Endothelial cell of umbilical vein (primary cell): ENCODE measurements at regions not wholly inside any gene's neighbourhood (a gene's known extent, or its start where the extent isn't known, plus 50 kb on each side); places are given as distances from the start of the nearest gene placed in this dataset.

Experiments
- BruUV-seq: library from RNA; stranded (reverse); fragments of 400-500 nt; replicated peaks from 2 replicates; lab custom pipeline; 2021; lab: Mats Ljungman, UMichigan
- CTCF ChIA-PET: fragments of 300-600, 350-600 bp; sonication (Branson Sonifier 250); formaldehyde crosslinking; loops from one replicate; lab custom pipeline; 2021; ENCODE audit warnings: antibody characterized with exemption, inconsistent platforms; lab: Charles Lee
- POLR2A ChIA-PET: fragments of 300-600, 350-600 bp; sonication (Branson Sonifier 250); formaldehyde crosslinking; loops from one replicate; lab custom pipeline; 2021; ENCODE audit warnings: antibody characterized with exemption, inconsistent platforms; lab: Charles Lee
- DNase-seq: peaks from one replicate; pipeline ENCODE4 v3.0.0-alpha.2; 2011; ENCODE audit warnings: low read depth, low spot score
- FAIRE-seq: peaks from 2 replicates; lab custom pipeline; 2011; peaks lifted over from hg19 to GRCh38; lab: Jason Lieb, UNC
- H2AFZ ChIP-seq: 2 replicates; pipeline ENCODE4 v1.6.0; 2012; ENCODE audit warnings: low read depth, low read length, control low read depth, inconsistent platforms
- H3K27ac ChIP-seq: 2 replicates; pipeline ENCODE4 v1.5.1; 2011; ENCODE audit warnings: low read depth, mild to moderate bottlenecking, control low read depth, low read length, moderate library complexity; ENCODE audit not compliant: insufficient read depth
- H3K27me3 ChIP-seq, 2 experiments: 2 replicates each; pipeline versions ENCODE4 v1.6.0 to v1.6.1; 2011; ENCODE audit warnings: low read length in 2 of 2, mixed read lengths in 1 of 2; ENCODE audit not compliant: control insufficient read depth in 2 of 2, insufficient read depth in 2 of 2
- H3K36me3 ChIP-seq, 2 experiments: 2 replicates in 1 of 2; 3 replicates in 1 of 2; pipeline ENCODE4 v1.5.1; 2011; ENCODE audit warnings: low read length in 2 of 2, mild to moderate bottlenecking in 1 of 2, moderate library complexity in 1 of 2; ENCODE audit not compliant: control insufficient read depth in 2 of 2, insufficient read depth in 2 of 2; ENCODE audit errors: extremely low read depth in 1 of 2
- H3K4me1 ChIP-seq: 3 replicates; pipeline ENCODE4 v1.5.1; 2011; ENCODE audit warnings: mild to moderate bottlenecking, low read length; ENCODE audit not compliant: control insufficient read depth, insufficient read depth; ENCODE audit errors: extremely low read depth
- H3K4me2 ChIP-seq: 2 replicates; pipeline ENCODE4 v1.6.1; 2011; ENCODE audit warnings: low read length, control low read depth, mixed read lengths; ENCODE audit not compliant: insufficient read depth
- H3K4me3 ChIP-seq, 3 experiments: fragments of 200-600 bp in 1 of 3; sonication (generic), shearing (Covaris generic) in 1 of 3; replicated peaks in 1 of 3; 2 replicates each; pipeline ENCODE4 v1.5.1; 2011 to 2016; ENCODE audit warnings: control low read depth in 3 of 3, low read length in 3 of 3, mild to moderate bottlenecking in 2 of 3, inconsistent platforms in 1 of 3, low read depth in 1 of 3, moderate library complexity in 1 of 3; ENCODE audit not compliant: insufficient read depth in 1 of 3
- H3K79me2 ChIP-seq: 2 replicates; pipeline ENCODE4 v1.6.0; 2012; ENCODE audit warnings: low read length, inconsistent platforms; ENCODE audit not compliant: control insufficient read depth, insufficient read depth
- H3K9ac ChIP-seq: replicated peaks from 2 replicates; pipeline ENCODE3; 2011; ENCODE audit warnings: low read length, control low read depth; ENCODE audit not compliant: insufficient read depth; ENCODE audit errors: extremely low read depth
- H3K9me1 ChIP-seq: replicated peaks from 3 replicates; pipeline ENCODE4 v1.6.0; 2011; ENCODE audit warnings: mild to moderate bottlenecking, low read length; ENCODE audit not compliant: control insufficient read depth, insufficient read depth; ENCODE audit errors: extremely low read depth
- H3K9me3 ChIP-seq: replicated peaks from 2 replicates; pipeline ENCODE4 v1.5.1; 2012; ENCODE audit warnings: low read length, inconsistent platforms; ENCODE audit not compliant: control insufficient read depth, insufficient read depth
- H4K20me1 ChIP-seq: replicated peaks from 2 replicates; pipeline ENCODE3; 2011; ENCODE audit warnings: mild to moderate bottlenecking, low read length; ENCODE audit not compliant: control insufficient read depth, insufficient read depth; ENCODE audit errors: extremely low read depth
- EZH2 ChIP-seq: IDR thresholded peaks from 2 replicates; pipeline ENCODE4 v1.6.1; 2012; ENCODE audit warnings: borderline replicate concordance, low read depth, mild to moderate bottlenecking, moderate library complexity, low read length, inconsistent platforms; ENCODE audit not compliant: severe bottlenecking
- FOS ChIP-seq: IDR thresholded peaks from 2 replicates; pipeline ENCODE4 v1.6.1; 2011; ENCODE audit warnings: mild to moderate bottlenecking, low read length, moderate library complexity, borderline replicate concordance; ENCODE audit not compliant: insufficient read depth
- GATA2 ChIP-seq: IDR thresholded peaks from 2 replicates; pipeline ENCODE4 v1.7.0; 2011; ENCODE audit warnings: low read depth, mild to moderate bottlenecking, moderate library complexity, mixed read lengths, low read length; ENCODE audit not compliant: insufficient read length, insufficient read depth
- JUN ChIP-seq: IDR thresholded peaks from 2 replicates; pipeline ENCODE4 v1.6.1; 2011; ENCODE audit warnings: borderline replicate concordance, low read depth; ENCODE audit not compliant: insufficient read length, insufficient read depth
- MYC ChIP-seq: IDR thresholded peaks from one replicate; pipeline ENCODE4 v1.6.1; 2011; ENCODE audit warnings: mild to moderate bottlenecking, low read depth, low read length
- POLR2A ChIP-seq: IDR thresholded peaks from 2 replicates; pipeline ENCODE4 v1.6.1; 2012; ENCODE audit warnings: low read depth, mild to moderate bottlenecking, control low read depth, low read length
- POLR2AphosphoS5 ChIP-seq: IDR thresholded peaks from 2 replicates; pipeline ENCODE4 v1.6.1; 2012; ENCODE audit warnings: low read depth, mild to moderate bottlenecking, control low read depth, low read length, moderate library complexity; ENCODE audit not compliant: insufficient read depth
- dilution Hi-C: fragments of 300-500 bp; cut with MboI; formaldehyde crosslinking; loops from one replicate; pipeline ENCODE4 v1.15.0; 2019; ENCODE audit warnings: low sequenced_read_pairs; ENCODE audit not compliant: extremely low pct_ligation_motif_present
- intact Hi-C: fragments of 100-400 bp; cut with micrococcal nuclease; formaldehyde crosslinking; loops from one replicate; pipeline ENCODE4 v1.10.0; 2022
- TF ChIP-seq, protein P1 (sequence below): IDR thresholded peaks from 2 replicates; pipeline ENCODE4 v1.6.1; 2011; ENCODE audit not compliant: insufficient read depth, insufficient read length
- TF ChIP-seq, protein P2 (sequence below), 2 donors: IDR thresholded peaks; 1 replicate in 1 of 2; 2 replicates in 1 of 2; pipeline ENCODE4 v1.5.1; 2011; ENCODE audit warnings: low read length in 2 of 2, mild to moderate bottlenecking in 2 of 2, moderate library complexity in 2 of 2, control low read depth in 1 of 2, inconsistent platforms in 1 of 2, low read depth in 1 of 2; ENCODE audit not compliant: insufficient read depth in 1 of 2; ENCODE audit errors: extremely low read depth in 1 of 2

DNA sequence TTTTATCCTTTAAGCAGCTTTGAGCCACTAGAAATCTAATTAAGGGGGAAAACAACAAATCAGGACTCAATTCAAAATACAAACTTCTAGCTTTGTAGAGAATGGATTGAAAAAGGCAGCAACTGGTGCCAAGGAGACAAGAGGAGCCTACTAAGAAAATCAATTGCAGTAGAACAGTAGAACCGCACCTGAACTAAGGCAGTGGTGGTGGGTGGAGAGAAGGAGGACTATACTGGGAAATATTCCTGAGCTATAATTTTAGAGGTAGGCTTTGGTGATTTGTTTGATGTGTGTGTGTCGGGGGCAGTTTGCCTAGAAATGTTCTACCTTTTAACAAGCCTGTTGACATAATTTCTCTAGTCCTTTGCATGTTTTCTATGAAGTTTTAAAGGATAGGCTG, 270.9 kb upstream of the SYT10 start:
- no peaks in the 10 kb centered on the region for H3K9me1 ChIP-seq
- dilution Hi-C loops: no loop called here
- H2AFZ ChIP-seq: no peak overlapping the region
- no peaks in the 10 kb centered on the region for H4K20me1 ChIP-seq
- no peak overlapping the region for H3K27ac ChIP-seq
- no peak overlapping the region for H3K4me3 ChIP-seq
- BruUV-seq: no TSS peak
- no peaks in the 10 kb centered on the region for H3K36me3 ChIP-seq
- ChIA-PET CTCF (no interaction called here), POLR2A (no interaction called here)
- H3K4me2 ChIP-seq: no peak overlapping the region
- H3K9me3 ChIP-seq: peaks cover 2% of the 10 kb centered on the region
- intact Hi-C loops: no loop called here
- TF ChIP-seq, protein P1, sequence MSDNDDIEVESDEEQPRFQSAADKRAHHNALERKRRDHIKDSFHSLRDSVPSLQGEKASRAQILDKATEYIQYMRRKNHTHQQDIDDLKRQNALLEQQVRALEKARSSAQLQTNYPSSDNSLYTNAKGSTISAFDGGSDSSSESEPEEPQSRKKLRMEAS: no peak
- TF ChIP-seq GATA2 (no peak), JUN (no peak), MYC (no peak)
- no peaks in the 10 kb centered on the region for H3K79me2 ChIP-seq
- H3K27me3 ChIP-seq: no peaks in the 10 kb centered on the region
- DNase-seq (no peak), FAIRE-seq (no peak)
- H3K4me1 ChIP-seq: no peaks in the 10 kb centered on the region
- no peak overlapping the region for H3K9ac ChIP-seq

DNA sequence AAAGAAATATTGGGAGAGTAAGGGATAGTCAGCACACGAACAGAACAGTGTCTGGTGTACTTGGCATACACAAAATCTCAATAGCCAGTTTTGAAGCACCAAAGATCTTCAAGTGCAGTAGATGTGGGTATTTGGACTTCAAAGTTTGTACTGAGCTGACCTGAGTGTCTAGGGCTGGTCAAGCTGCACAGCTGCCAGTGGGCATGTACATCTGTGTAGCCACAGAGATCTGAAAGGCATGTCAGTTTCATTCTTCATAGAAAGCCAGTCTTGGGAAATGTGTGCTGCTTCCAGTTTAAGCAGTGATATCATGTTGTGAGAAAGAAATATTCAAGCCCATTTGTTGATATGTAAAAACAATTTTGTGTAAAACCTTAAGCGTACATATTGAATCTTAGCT, 279.0 kb upstream of the SYT10 start:
- no peak overlapping the region for H3K9ac ChIP-seq
- H3K9me3 ChIP-seq: peaks cover 3% of the 10 kb centered on the region
- no TSS peak for BruUV-seq
- no peak for FAIRE-seq
- H4K20me1 ChIP-seq: no peaks in the 10 kb centered on the region
- H3K9me1 ChIP-seq: no peaks in the 10 kb centered on the region
- no peaks in the 10 kb centered on the region for H3K4me1 ChIP-seq
- TF ChIP-seq MYC: no peak
- no peak for TF ChIP-seq JUN
- no peak for TF ChIP-seq GATA2
- TF ChIP-seq EZH2: no peak
- TF ChIP-seq POLR2A: no peak
- no peak for TF ChIP-seq POLR2AphosphoS5
- no peak for TF ChIP-seq FOS
- TF ChIP-seq, protein P2, sequence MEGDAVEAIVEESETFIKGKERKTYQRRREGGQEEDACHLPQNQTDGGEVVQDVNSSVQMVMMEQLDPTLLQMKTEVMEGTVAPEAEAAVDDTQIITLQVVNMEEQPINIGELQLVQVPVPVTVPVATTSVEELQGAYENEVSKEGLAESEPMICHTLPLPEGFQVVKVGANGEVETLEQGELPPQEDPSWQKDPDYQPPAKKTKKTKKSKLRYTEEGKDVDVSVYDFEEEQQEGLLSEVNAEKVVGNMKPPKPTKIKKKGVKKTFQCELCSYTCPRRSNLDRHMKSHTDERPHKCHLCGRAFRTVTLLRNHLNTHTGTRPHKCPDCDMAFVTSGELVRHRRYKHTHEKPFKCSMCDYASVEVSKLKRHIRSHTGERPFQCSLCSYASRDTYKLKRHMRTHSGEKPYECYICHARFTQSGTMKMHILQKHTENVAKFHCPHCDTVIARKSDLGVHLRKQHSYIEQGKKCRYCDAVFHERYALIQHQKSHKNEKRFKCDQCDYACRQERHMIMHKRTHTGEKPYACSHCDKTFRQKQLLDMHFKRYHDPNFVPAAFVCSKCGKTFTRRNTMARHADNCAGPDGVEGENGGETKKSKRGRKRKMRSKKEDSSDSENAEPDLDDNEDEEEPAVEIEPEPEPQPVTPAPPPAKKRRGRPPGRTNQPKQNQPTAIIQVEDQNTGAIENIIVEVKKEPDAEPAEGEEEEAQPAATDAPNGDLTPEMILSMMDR (IDR thresholded peaks at IDR 0.05; ENCODE audit: extremely low read depth in 1 of 2, insufficient read depth in 1 of 2, low read depth in 1 of 2, low read length in 2 of 2): no peak
- TF ChIP-seq, protein P1: no peak
- no peak overlapping the region for H3K27ac ChIP-seq
- no peak overlapping the region for H2AFZ ChIP-seq
- H3K4me2 ChIP-seq: no peak overlapping the region
- ChIA-PET POLR2A (no interaction called here), CTCF (no interaction called here)
- H3K79me2 ChIP-seq: no peaks in the 10 kb centered on the region
- dilution Hi-C loops: no loop called here
- no peaks in the 10 kb centered on the region for H3K36me3 ChIP-seq
- H3K27me3 ChIP-seq: no peaks in the 10 kb centered on the region
- H3K4me3 ChIP-seq: no peak overlapping the region
- no peak for DNase-seq
- intact Hi-C loops: no loop called here
